OCI-M2 (cell line): ENCODE measurements at regions not wholly inside any gene's neighbourhood (a gene's known extent, or its start where the extent isn't known, plus 50 kb on each side); places are given as distances from the start of the nearest gene placed in this dataset.
"Not testable (repeated sequence)": the region's sequence is repeated elsewhere in the genome, so short reads cannot be mapped to it uniquely, and the experiment has no call there.

Experiments
- DNase-seq: peaks from one replicate; lab custom pipeline; 2025; ENCODE audit not compliant: unreplicated experiment; lab: John Stamatoyannopoulos, UW

DNA sequence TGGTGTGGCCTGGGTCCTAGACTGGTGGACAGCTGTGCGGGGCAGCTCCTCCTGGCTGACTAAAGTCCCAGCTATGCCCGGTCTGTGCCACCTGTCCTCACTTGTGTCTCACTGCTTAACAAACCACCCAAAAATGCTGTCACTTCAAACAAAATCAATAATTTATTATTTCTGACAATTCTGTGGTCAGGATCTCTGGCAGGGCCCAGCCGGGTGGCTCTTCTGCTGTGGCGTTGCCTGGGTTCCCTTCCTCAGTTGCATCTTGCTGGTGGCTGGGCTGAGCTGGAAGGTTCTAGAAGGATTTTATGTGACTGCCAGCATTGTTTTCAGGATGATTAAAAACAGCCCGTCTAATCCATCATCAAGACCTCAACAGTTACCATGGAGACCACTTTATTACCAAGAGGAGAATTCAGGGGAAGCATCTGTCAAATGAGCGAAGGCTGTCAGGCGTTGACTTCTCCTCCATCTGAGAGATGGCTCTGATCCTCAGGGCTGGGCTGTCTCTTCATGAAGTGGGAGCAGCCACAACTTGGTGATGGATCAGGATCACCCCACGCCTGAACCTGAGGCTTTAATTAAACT lies 280.6 kb upstream of the SFSWAP start:
- no peak for DNase-seq

- not testable (repeated sequence) for DNase-seq
These were observed 279.7 kb upstream of the SFSWAP start for GRCh38 chr12:131431126-131431655.

GRCh38 chr12:131432532-131433260 lies 278.2 kb upstream of the SFSWAP start:
- DNase-seq, result no peak

- no peak for DNase-seq
These were observed 276.4 kb upstream of the SFSWAP start for GRCh38 chr12:131434208-131435125.

GRCh38 chr12:131436922-131437705 lies 273.8 kb upstream of the SFSWAP start:
- DNase-seq, result no peak

- no peak for DNase-seq
These were observed 273.0 kb upstream of the SFSWAP start for GRCh38 chr12:131437706-131438492.

DNA sequence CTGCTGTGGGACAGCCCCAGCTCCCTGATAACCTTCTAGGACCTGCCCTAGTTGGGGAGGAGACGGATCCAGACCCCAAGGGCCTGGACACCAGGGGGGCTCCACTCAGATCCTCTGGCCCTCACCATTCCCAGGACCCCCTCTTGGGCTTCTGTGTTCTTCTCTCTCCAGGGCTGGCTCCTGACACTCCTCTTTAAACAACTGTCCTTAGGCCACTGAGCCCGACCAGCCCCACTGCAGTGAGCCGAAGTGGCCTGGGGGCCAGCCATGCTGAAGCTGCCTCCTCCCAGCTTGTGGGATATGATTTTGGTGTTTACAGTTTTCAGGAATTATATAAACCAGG lies 272.4 kb upstream of the SFSWAP start:
- not testable (repeated sequence) for DNase-seq

DNA sequence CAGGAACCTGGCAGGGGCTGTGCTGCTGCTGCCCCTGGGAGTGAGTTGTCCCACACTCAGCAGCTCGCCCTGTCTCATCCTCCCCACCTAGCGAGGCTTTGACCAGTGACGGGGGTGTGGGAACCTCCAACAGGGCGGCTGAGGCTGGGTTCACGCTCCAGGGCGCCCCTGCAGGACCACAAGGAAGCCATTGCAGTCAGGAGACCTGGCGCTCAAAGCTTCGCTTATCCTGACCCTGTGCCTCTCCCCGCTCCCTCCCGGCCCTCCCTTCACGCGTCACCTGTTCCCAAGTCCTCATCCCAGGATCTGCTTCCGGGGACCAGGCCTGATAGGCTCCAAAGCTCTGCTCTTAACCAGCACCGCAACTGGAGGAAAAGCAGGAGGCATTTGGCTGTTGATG lies 272.0 kb upstream of the SFSWAP start:
- DNase-seq, result no peak

- DNase-seq, result not testable (repeated sequence)
These were observed 271.1 kb upstream of the SFSWAP start for GRCh38 chr12:131439752-131440151.

- DNase-seq, result not testable (repeated sequence)
These were observed 270.5 kb upstream of the SFSWAP start for GRCh38 chr12:131440209-131441059.

DNA sequence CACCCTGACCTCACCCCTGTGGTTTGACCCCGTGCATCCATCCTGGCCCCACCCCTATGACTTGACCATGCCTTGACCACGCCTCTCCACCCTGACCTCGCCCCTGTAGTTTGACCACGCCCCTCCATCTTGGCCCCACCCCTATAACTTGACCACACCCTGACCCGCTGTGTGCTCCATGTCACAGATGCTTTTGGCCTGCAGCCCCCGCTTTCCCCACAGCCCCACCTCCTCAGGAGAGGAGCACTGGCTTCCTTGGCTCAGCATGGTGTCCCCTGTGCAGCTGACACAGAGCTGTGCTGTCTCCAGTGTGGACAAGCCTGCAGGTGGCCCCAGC lies 269.9 kb upstream of the SFSWAP start:
- no peak for DNase-seq

DNA sequence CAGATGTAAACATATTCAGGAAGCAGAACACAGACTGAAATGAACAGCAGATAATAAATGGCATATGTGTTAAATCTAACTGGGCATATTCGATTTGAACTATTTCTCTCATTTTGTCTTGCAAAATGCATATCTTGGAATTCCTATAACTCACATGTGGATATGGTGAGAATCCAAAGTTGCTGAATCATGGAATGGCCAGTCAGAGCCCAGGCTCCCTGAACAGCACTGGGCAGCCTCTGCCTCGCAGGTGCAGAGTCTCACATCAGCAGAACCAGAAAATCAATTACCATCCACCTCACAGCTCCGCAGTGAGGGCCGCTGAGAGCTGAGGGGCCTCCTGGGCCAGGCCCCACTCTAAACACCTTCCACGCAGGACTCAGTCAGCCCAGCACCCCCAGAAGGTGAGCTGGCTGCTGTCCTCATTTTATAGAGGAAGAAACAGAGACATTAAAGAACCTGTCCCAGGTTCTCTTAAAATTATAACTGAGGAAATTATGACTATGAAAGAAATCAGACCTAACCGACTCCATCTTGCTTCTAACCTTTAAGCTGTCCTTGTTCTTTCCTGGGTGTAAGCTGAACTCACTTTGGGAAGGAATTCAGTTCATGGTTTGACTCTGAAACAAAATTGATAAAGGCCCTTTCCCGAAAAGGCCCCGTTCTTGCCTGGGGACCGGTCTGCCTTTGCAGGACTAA lies 269.1 kb upstream of the SFSWAP start:
- no peak for DNase-seq

GRCh38 chr12:131442337-131442918 lies 268.5 kb upstream of the SFSWAP start:
- DNase-seq, result no peak

DNA sequence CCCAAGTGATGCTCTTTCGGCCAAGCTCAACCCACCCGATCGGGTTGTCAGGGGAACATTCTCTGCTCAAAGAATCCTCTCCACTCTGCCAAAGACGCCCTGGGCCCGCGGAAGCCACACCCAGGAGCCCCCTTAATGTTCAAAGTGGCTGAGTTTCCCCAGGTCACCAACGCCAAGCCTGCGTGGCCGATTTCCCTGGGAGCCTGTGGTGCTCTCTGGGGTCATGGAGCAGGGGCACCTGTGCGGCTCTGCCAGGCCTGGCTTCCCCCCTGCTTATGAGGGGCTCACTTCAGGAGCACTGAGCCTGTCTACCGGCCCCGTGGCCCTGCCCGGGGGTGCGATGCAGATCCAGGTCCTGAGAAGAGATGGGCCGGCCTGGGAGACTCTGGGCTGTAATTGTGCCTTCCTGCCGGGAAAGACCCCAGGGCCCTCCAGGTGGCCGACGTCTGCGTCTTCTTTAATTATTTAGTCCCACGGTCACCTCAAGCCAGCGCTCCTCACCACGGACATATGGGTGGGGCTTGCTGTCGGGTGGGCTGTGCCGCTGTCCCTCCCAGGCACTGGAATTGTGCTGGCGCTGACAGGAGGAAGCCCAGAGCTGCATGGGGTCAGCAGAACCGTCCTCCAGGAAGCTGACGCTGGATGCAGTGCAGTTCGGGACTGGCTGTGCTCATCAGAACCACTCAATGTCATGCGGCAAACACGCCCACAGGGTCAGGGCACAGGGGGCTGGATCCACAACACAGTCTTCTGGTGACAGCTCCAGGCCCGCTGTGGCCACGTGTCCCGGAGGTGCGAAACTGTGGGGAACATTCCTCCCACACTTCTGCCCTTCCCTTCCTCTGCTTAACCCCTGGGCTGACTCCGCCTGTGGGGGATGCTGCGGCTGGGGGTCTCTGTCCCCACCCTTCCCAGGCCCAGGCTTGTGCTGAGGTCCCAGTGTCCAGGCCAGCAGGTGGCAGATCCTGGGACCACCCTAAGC lies 267.6 kb upstream of the SFSWAP start:
- no peak for DNase-seq

- DNase-seq, result no peak
These were observed 266.4 kb upstream of the SFSWAP start for GRCh38 chr12:131444220-131445164.

GRCh38 chr12:131445184-131445774 lies 265.6 kb upstream of the SFSWAP start:
- no peak for DNase-seq
